K562 (cell line): ENCODE measurements at regions not wholly inside any gene's neighbourhood (a gene's known extent, or its start where the extent isn't known, plus 50 kb on each side); places are given as distances from the start of the nearest gene placed in this dataset.

ENCODE experiments used
- ATAC-seq: fragments of 200-7000 bp; cut with Tn5 transposase; 3 replicates; pipeline ENCODE4 v1.9.1; 2020; ENCODE audit warnings: moderate library complexity
- BruUV-seq: library from RNA; stranded (reverse); fragments of 400-500 nt; replicated peaks from 2 replicates; lab custom pipeline; 2021; lab: Mats Ljungman, UMichigan
- CTCF ChIA-PET: fragments of 300-600 bp; formaldehyde crosslinking; extraction: SDS; loops from one replicate; lab custom pipeline; 2021; ENCODE audit warnings: low intra/inter-chr PET ratio; lab: Yijun Ruan, JAX
- POLR2A ChIA-PET: fragments of 300-600, 350-650 bp; sonication (Branson Sonifier 250); formaldehyde crosslinking; extraction: SDS; loops from one replicate; lab custom pipeline; 2021; ENCODE audit warnings: antibody characterized with exemption, inconsistent platforms; lab: Yijun Ruan, JAX
- DNase-seq, 4 experiments: peaks; one replicate each; pipeline versions ENCODE4 v3.0.0 to v3.0.0-alpha.2; 2011 to 2018; ENCODE audit warnings: low spot score in 3 of 4, mixed read lengths in 3 of 4; ENCODE audit errors: extremely low read depth in 1 of 4
- FAIRE-seq: peaks from 2 replicates; lab custom pipeline; 2011; peaks lifted over from hg19 to GRCh38; lab: Jason Lieb, UNC
- H2AFZ ChIP-seq: 2 replicates; pipeline ENCODE4 v1.6.0; 2011; ENCODE audit warnings: low read depth, low read length, control low read depth, inconsistent platforms
- H3K27ac ChIP-seq: fragments of 200-600 bp; 3 replicates; pipeline ENCODE4 v1.8.0; 2011; ENCODE audit warnings: low read depth, mild to moderate bottlenecking, control low read depth, inconsistent platforms, low read length, moderate library complexity, mixed read lengths; ENCODE audit errors: extremely low read depth
- H3K27me3 ChIP-seq, 2 experiments: fragments of 300-600 bp in 1 of 2; 2 replicates in 1 of 2; 3 replicates in 1 of 2; pipeline versions ENCODE4 v1.6.0 to v1.8.0; 2011; ENCODE audit warnings: inconsistent platforms in 2 of 2, low read length in 2 of 2, mild to moderate bottlenecking in 1 of 2, mixed read lengths in 1 of 2, moderate library complexity in 1 of 2; ENCODE audit not compliant: control insufficient read depth in 2 of 2, insufficient read depth in 2 of 2
- H3K36me3 ChIP-seq: fragments of 300-600 bp; 3 replicates; pipeline ENCODE4 v1.8.0; 2011; ENCODE audit warnings: mild to moderate bottlenecking, low read length, inconsistent platforms; ENCODE audit not compliant: control insufficient read depth, insufficient read depth
- H3K4me1 ChIP-seq, 2 experiments: fragments of 200-600 bp in 1 of 2; replicated peaks in 1 of 2; 2 replicates in 1 of 2; 3 replicates in 1 of 2; pipeline versions ENCODE4 v1.5.1 to v1.8.0; 2011; ENCODE audit warnings: inconsistent platforms in 2 of 2, low read length in 2 of 2, mild to moderate bottlenecking in 1 of 2, mixed read lengths in 1 of 2, moderate library complexity in 1 of 2; ENCODE audit not compliant: control insufficient read depth in 2 of 2, insufficient read depth in 2 of 2
- H3K4me2 ChIP-seq: 2 replicates; pipeline ENCODE4 v1.6.1; 2011; ENCODE audit warnings: low read length, control low read depth, inconsistent platforms, mixed read lengths; ENCODE audit not compliant: insufficient read depth
- H3K4me3 ChIP-seq: fragments of 200-600 bp; sonication (generic), shearing (Covaris generic); 2 replicates; pipeline ENCODE4 v1.5.1; 2016; ENCODE audit warnings: control low read depth, inconsistent platforms
- H3K79me2 ChIP-seq: fragments of 200-600 bp; 3 replicates; pipeline ENCODE4 v1.8.0; 2011; ENCODE audit warnings: low read length, inconsistent platforms; ENCODE audit not compliant: control insufficient read depth, insufficient read depth
- H3K9ac ChIP-seq, 2 experiments: 2 replicates each; pipeline versions ENCODE4 v1.6.0 to v1.6.1; 2011; ENCODE audit warnings: low read depth in 2 of 2, low read length in 2 of 2, control low read depth in 1 of 2, inconsistent platforms in 1 of 2, mild to moderate bottlenecking in 1 of 2, mixed read lengths in 1 of 2; ENCODE audit not compliant: insufficient read depth in 1 of 2
- H3K9me1 ChIP-seq: one replicate; pipeline ENCODE4 v1.6.0; 2011; ENCODE audit warnings: inconsistent platforms, mild to moderate bottlenecking, low read length, moderate library complexity; ENCODE audit not compliant: control insufficient read depth, insufficient read depth
- H3K9me3 ChIP-seq: replicated peaks from 2 replicates; pipeline ENCODE4 v1.5.1; 2011; ENCODE audit warnings: low read depth, low read length, inconsistent platforms; ENCODE audit not compliant: control insufficient read depth, insufficient read depth
- H4K20me1 ChIP-seq: replicated peaks from 2 replicates; pipeline ENCODE4 v1.6.1; 2011; ENCODE audit warnings: low read length, inconsistent platforms, mixed read lengths; ENCODE audit not compliant: control insufficient read depth, insufficient read depth
- ARNT ChIP-seq, 2 experiments: fragments of 450-650 bp; IDR thresholded peaks; 2 replicates each; pipeline ENCODE4 v1.6.1; 2016; ENCODE audit warnings: mild to moderate bottlenecking in 1 of 2
- ATF7 ChIP-seq: fragments of 450-650 bp; IDR thresholded peaks from 2 replicates; pipeline ENCODE4 v1.7.1; 2014; ENCODE audit warnings: mild to moderate bottlenecking, moderate library complexity
- CEBPB ChIP-seq: fragments of 450-650 bp; IDR thresholded peaks from 2 replicates; pipeline ENCODE4 v1.6.1; 2016; ENCODE audit warnings: missing genetic modification characterization, missing compliant biosample characterization
- EHMT2 ChIP-seq: fragments of 450-650 bp; IDR thresholded peaks from 2 replicates; pipeline ENCODE4 v1.6.1; 2018; ENCODE audit warnings: antibody characterized with exemption
- GATA2 ChIP-seq: sonication (generic); formaldehyde crosslinking; IDR thresholded peaks from 2 replicates; pipeline ENCODE4 v1.4.0; 2020; ENCODE audit warnings: mild to moderate bottlenecking, missing genetic modification reagents
- KAT8 ChIP-seq: fragments of 450-650 bp; IDR thresholded peaks from 2 replicates; pipeline ENCODE4 v1.6.1; 2016; ENCODE audit warnings: low read depth, mild to moderate bottlenecking
- NFXL1 ChIP-seq: fragments of 450-650 bp; formaldehyde crosslinking; IDR thresholded peaks from 2 replicates; pipeline ENCODE4 v1.4.0; 2021; ENCODE audit warnings: mild to moderate bottlenecking
- NR0B1 ChIP-seq: fragments of 450-650 bp; IDR thresholded peaks from one replicate; pipeline ENCODE4 v1.6.1; 2018; ENCODE audit warnings: mild to moderate bottlenecking, moderate library complexity; ENCODE audit not compliant: partially characterized antibody
- POLR2A ChIP-seq: fragments of 450-650 bp; conservative IDR thresholded peaks from 2 replicates; pipeline ENCODE4 v1.6.1; 2016
- RFX7 ChIP-seq: fragments of 250-450 bp; sonication (Bioruptor Pico); IDR thresholded peaks from 2 replicates; pipeline ENCODE4 v1.5.1; 2021; ENCODE audit warnings: mild to moderate bottlenecking
- SMAD1 ChIP-seq: fragments of 150-350 bp; IDR thresholded peaks from 2 replicates; pipeline ENCODE4 v1.6.1; 2014; ENCODE audit warnings: low read length, low read depth; ENCODE audit not compliant: partially characterized antibody
- SRSF3 ChIP-seq: fragments of 200-400 bp; formaldehyde crosslinking; IDR thresholded peaks from 2 replicates; pipeline ENCODE4 v1.6.1; 2016; ENCODE audit warnings: mild to moderate bottlenecking, low read length, moderate library complexity; ENCODE audit not compliant: insufficient read depth
- ZNF277 ChIP-seq: fragments of 250-450 bp; sonication (Bioruptor Pico); IDR thresholded peaks from 2 replicates; pipeline ENCODE4 v1.8.0; 2022; ENCODE audit warnings: inconsistent platforms, mild to moderate bottlenecking, moderate library complexity, borderline replicate concordance
- ZNF511 ChIP-seq: sonication (generic); formaldehyde crosslinking; IDR thresholded peaks from 2 replicates; pipeline ENCODE4 v1.8.0; 2022; ENCODE audit warnings: mild to moderate bottlenecking, missing genetic modification reagents
- WGBS: fragments of 100-300 bp; shearing (Covaris generic); methylation state at CpG from one replicate; pipeline ENCODE4 v1.1.6; 2016; ENCODE audit warnings: low coverage, mixed read lengths; ENCODE audit not compliant: insufficient coverage; ENCODE audit errors: missing lambda C conversion rate; 5-methylcytosine and 5-hydroxymethylcytosine counted together
- in situ Hi-C: fragments of 300-500 bp; cut with MboI; formaldehyde crosslinking; loops from 4 replicates; pipeline ENCODE4 v1.15.0; 2018; ENCODE audit warnings: inconsistent platforms, mixed read lengths
- intact Hi-C: fragments of 100-400 bp; cut with micrococcal nuclease; formaldehyde crosslinking; loops from 2 replicates; pipeline ENCODE4 v1.14.2; 2022
- TF ChIP-seq, protein P1 (sequence below): fragments of 200-800 bp; sonication (Bioruptor generic); IDR thresholded peaks from 2 replicates; pipeline ENCODE4 v1.6.1; 2017; ENCODE audit warnings: missing genetic modification characterization, missing compliant biosample characterization
- TF ChIP-seq, protein P2 (sequence below): fragments of 250-450 bp; sonication (Bioruptor Pico); IDR thresholded peaks from 2 replicates; pipeline ENCODE4 v1.5.0; 2021; ENCODE audit warnings: mild to moderate bottlenecking, moderate library complexity

- H3K4me2 ChIP-seq, result no peak overlapping the region
- no peak overlapping the region for H3K9ac ChIP-seq
- no peak for FAIRE-seq
- no peaks in the 10 kb centered on the region for H4K20me1 ChIP-seq
- in situ Hi-C loops (no loop called here), intact Hi-C loops (no loop called here)
- DNase-seq, result no peak
- H3K4me1 ChIP-seq, result no peaks in the 10 kb centered on the region
- ChIA-PET CTCF (no interaction called here), POLR2A (no interaction called here)
- TF ChIP-seq RFX7 (CRISPR knock-in tag), result no peak
- no peak for TF ChIP-seq ARNT (IDR thresholded peaks at IDR 0.05)
- TF ChIP-seq ATF7, result no peak
- TF ChIP-seq, protein P1, sequence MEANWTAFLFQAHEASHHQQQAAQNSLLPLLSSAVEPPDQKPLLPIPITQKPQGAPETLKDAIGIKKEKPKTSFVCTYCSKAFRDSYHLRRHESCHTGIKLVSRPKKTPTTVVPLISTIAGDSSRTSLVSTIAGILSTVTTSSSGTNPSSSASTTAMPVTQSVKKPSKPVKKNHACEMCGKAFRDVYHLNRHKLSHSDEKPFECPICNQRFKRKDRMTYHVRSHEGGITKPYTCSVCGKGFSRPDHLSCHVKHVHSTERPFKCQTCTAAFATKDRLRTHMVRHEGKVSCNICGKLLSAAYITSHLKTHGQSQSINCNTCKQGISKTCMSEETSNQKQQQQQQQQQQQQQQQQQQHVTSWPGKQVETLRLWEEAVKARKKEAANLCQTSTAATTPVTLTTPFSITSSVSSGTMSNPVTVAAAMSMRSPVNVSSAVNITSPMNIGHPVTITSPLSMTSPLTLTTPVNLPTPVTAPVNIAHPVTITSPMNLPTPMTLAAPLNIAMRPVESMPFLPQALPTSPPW, result no peak
- TF ChIP-seq ZNF277 (CRISPR knock-in tag), result no peak
- no peak for TF ChIP-seq ZNF511
- TF ChIP-seq NR0B1, result no peak
- TF ChIP-seq EHMT2, result no peak
- TF ChIP-seq KAT8, result no peak
- TF ChIP-seq SMAD1, result no peak
- TF ChIP-seq GATA2 (CRISPR knock-in tag), result no peak
- TF ChIP-seq SRSF3, result no peak
- TF ChIP-seq NFXL1, result no peak
- TF ChIP-seq CEBPB (tag), result no peak
- TF ChIP-seq POLR2A, result no peak
- TF ChIP-seq, protein P2, sequence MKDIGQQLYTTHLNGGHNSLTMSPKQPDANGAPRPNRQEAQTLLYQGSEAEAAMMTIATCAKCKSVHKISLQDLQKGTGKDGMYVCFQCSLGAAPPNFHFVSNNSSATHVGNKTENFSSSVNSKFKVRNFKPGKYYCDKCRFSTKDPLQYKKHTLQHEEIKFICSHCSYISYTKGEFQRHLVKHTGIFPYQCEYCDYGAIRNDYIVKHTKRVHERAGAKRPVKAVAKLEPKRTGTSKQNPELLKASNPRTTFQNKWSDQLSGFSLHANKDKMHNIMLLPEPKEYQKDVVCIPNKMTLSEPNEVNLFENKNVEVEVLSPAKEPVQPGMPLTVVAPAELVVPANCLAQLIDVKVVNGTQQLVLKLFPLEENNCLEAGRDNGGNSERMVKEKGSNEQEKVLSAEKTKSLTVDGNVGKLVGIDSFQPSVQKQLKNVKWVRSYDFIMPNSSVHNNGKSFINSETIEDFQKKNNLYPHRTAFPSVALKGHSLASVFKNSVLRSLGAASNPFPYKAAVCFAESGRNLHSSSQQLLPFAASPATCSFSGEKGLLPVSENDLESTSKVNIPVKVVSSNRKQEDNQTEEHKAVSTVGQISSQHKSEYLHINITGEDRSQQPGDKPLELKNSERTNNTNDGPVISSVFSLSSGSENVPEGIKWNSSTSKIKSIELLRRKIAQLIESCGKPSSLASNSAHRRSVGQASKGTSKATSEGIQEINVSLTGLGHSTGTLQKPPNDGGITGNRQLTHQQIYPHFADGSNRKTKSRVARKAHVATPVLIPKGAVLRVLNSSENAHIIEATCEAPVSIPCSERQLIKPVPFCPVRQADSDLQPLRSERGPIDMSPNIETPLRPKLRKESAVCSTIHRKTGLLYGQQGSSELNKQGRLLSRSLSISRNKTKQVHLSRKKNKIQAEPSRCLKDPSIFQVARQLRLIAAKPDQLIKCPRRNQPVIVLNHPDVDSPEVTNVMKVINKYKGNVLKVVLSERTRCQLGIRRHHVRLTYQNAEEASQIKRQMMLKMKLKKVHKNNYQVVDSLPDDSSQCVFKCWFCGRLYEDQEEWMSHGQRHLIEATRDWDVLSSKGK (CRISPR knock-in tag), result no peak
- no peak overlapping the region for H2AFZ ChIP-seq
- no peaks in the 10 kb centered on the region for H3K9me1 ChIP-seq
- H3K9me3 ChIP-seq, result no peaks in the 10 kb centered on the region
- H3K4me3 ChIP-seq, result no peak overlapping the region
- no peaks in the 10 kb centered on the region for H3K36me3 ChIP-seq
- H3K27me3 ChIP-seq, result no peaks in the 10 kb centered on the region
- no peaks in the 10 kb centered on the region for H3K79me2 ChIP-seq
- BruUV-seq, result no TSS peak
- ATAC-seq, result no peak
- 0% methylated on average over 1 of the region's 1 CpG for WGBS
- no peak overlapping the region for H3K27ac ChIP-seq
These were observed 167.1 kb upstream of the SPRY2 start for GRCh38 chr13:80508031-80508430.
